HFFc6 (cell line): ENCODE measurements at regions not wholly inside any gene's neighbourhood (a gene's known extent, or its start where the extent isn't known, plus 50 kb on each side); places are given as distances from the start of the nearest gene placed in this dataset.
A peak's percentile ranks its signal among the peaks of the same experiment; 100 is the strongest.

Source experiments
- DNase-seq: peaks from one replicate; pipeline ENCODE4 v3.0.0-alpha.2; 2018
- H3K27ac Mint-ChIP-seq: 2 replicates; pipeline ENCODE4 v1.8.0; 2020; ENCODE audit warnings: mild to moderate bottlenecking, mixed read lengths
- H3K27me3 Mint-ChIP-seq: 2 replicates; pipeline ENCODE4 v1.8.0; 2021; ENCODE audit warnings: mild to moderate bottlenecking, moderate library complexity, mixed read lengths; ENCODE audit not compliant: insufficient read depth
- H3K36me3 Mint-ChIP-seq: 2 replicates; pipeline ENCODE4 v1.8.0; 2021; ENCODE audit warnings: low read depth, mixed read lengths
- H3K4me1 Mint-ChIP-seq: 2 replicates; pipeline ENCODE4 v1.8.0; 2020; ENCODE audit warnings: low read depth, mixed read lengths
- H3K4me3 Mint-ChIP-seq: 2 replicates; pipeline ENCODE4 v1.8.0; 2020; ENCODE audit warnings: mild to moderate bottlenecking, moderate library complexity, mixed read lengths
- H3K9me3 Mint-ChIP-seq: 2 replicates; pipeline ENCODE4 v1.8.0; 2020; ENCODE audit warnings: mild to moderate bottlenecking, mixed read lengths
- CTCF ChIP-seq: fragments of 200-600 bp; sonication (generic); IDR thresholded peaks from 2 replicates; pipeline ENCODE4 v1.5.0; 2021; ENCODE audit warnings: antibody characterized with exemption, mild to moderate bottlenecking

GRCh38 chr13:73602295-73602694 is 531.9 kb downstream of the KLF12 start:
- no peaks in the 10 kb centered on the region for H3K27me3 Mint-ChIP-seq
- DNase-seq = no peak

GRCh38 chr13:73601708-73602107 is 532.5 kb downstream of the KLF12 start:
- TF ChIP-seq CTCF = no peak
- Mint-ChIP-seq H3K4me1 (peaks cover 42% of the 10 kb centered on the region), H3K4me3 (no peak overlapping the region; the same call in 1 of the 2 replicates), H3K27me3 (no peaks in the 10 kb centered on the region), H3K36me3 (no peaks in the 10 kb centered on the region; the same call in 1 of the 2 replicates), H3K27ac (no peak overlapping the region), H3K9me3 (no peaks in the 10 kb centered on the region)
- DNase-seq = no peak

More at GRCh38 chr13:73602295-73602694, 531.9 kb downstream of the KLF12 start:
- no peaks in the 10 kb centered on the region; the same call in 1 of the 2 replicates for H3K36me3 Mint-ChIP-seq
- H3K27ac Mint-ChIP-seq = no peak overlapping the region
- no peak for TF ChIP-seq CTCF
- H3K4me1 Mint-ChIP-seq = peaks cover 40% of the 10 kb centered on the region
- no peaks in the 10 kb centered on the region for H3K9me3 Mint-ChIP-seq
- H3K4me3 Mint-ChIP-seq = peak overlapping the region; percentile 8; the same call in 1 of the 2 replicates

- DNase-seq = no peak
- no peak for TF ChIP-seq CTCF
- Mint-ChIP-seq H3K9me3 (no peaks in the 10 kb centered on the region), H3K36me3 (no peaks in the 10 kb centered on the region; the same call in 1 of the 2 replicates), H3K4me1 (peaks cover 42% of the 10 kb centered on the region), H3K27me3 (no peaks in the 10 kb centered on the region), H3K27ac (peak overlapping the region; percentile 81; the same call in 1 of the 2 replicates), H3K4me3 (no peak overlapping the region; the same call in 1 of the 2 replicates)
Measured at GRCh38 chr13:73599232-73600128, 534.7 kb downstream of the KLF12 start.

- no peaks in the 10 kb centered on the region for H3K27me3 Mint-ChIP-seq
- peak overlapping the region; percentile 81 for H3K27ac Mint-ChIP-seq
- no peak for TF ChIP-seq CTCF
- DNase-seq = peak; percentile 73
- peaks cover 42% of the 10 kb centered on the region for H3K4me1 Mint-ChIP-seq
- no peaks in the 10 kb centered on the region for H3K9me3 Mint-ChIP-seq
- H3K36me3 Mint-ChIP-seq = no peaks in the 10 kb centered on the region
- H3K4me3 Mint-ChIP-seq = peak overlapping the region; percentile 56
Measured at GRCh38 chr13:73598020-73598712, 536.0 kb downstream of the KLF12 start.

- DNase-seq = no peak
- H3K36me3 Mint-ChIP-seq = no peaks in the 10 kb centered on the region
- H3K4me1 Mint-ChIP-seq = peaks cover 28% of the 10 kb centered on the region
- H3K4me3 Mint-ChIP-seq = no peak overlapping the region
- H3K27me3 Mint-ChIP-seq = no peaks in the 10 kb centered on the region
- no peak for TF ChIP-seq CTCF
- no peak overlapping the region for H3K27ac Mint-ChIP-seq
- no peaks in the 10 kb centered on the region for H3K9me3 Mint-ChIP-seq
Measured at GRCh38 chr13:73596382-73596781, 537.6 kb downstream of the KLF5 start.
